CD14-positive monocyte (primary cell): ENCODE measurements at regions not wholly inside any gene's neighbourhood (a gene's known extent, or its start where the extent isn't known, plus 50 kb on each side); places are given as distances from the start of the nearest gene placed in this dataset.

Experiments used
- DNase-seq, 3 donors: peaks; one replicate each; pipeline ENCODE4 v3.0.0-alpha.2; 2011 to 2022
- H2AFZ ChIP-seq: 2 replicates; pipeline ENCODE4 v1.6.0; 2012; ENCODE audit warnings: mild to moderate bottlenecking, low read depth, low read length, inconsistent platforms; ENCODE audit not compliant: insufficient read depth, poor library complexity, severe bottlenecking
- H3K27ac ChIP-seq, 2 donors: 1 replicate in 1 of 2; 2 replicates in 1 of 2; pipeline ENCODE4 v1.5.1; 2012 to 2013; ENCODE audit warnings: low read length in 2 of 2, control low read depth in 1 of 2, inconsistent platforms in 1 of 2, low read depth in 1 of 2, mild to moderate bottlenecking in 1 of 2
- H3K27me3 ChIP-seq, 2 donors: one replicate each; pipeline versions ENCODE4 v1.6.0 to v1.6.1; 2011 to 2013; ENCODE audit warnings: low read length in 2 of 2; ENCODE audit not compliant: control insufficient read depth in 2 of 2, insufficient read depth in 2 of 2
- H3K36me3 ChIP-seq, 2 donors: replicated peaks in 1 of 2; 1 replicate in 1 of 2; 2 replicates in 1 of 2; pipeline versions ENCODE4 v1.5.1 to v1.6.1; 2012 to 2013; ENCODE audit warnings: low read length in 2 of 2, control low read depth in 1 of 2, inconsistent platforms in 1 of 2, mild to moderate bottlenecking in 1 of 2; ENCODE audit not compliant: insufficient read depth in 2 of 2, control insufficient read depth in 1 of 2
- H3K4me1 ChIP-seq, 2 donors: 1 replicate in 1 of 2; 2 replicates in 1 of 2; pipeline versions ENCODE4 v1.5.1 to v1.6.1; 2012 to 2013; ENCODE audit warnings: low read length in 2 of 2, control low read depth in 1 of 2, inconsistent platforms in 1 of 2, mild to moderate bottlenecking in 1 of 2, moderate library complexity in 1 of 2; ENCODE audit not compliant: insufficient read depth in 2 of 2, control insufficient read depth in 1 of 2
- H3K4me2 ChIP-seq: replicated peaks from 2 replicates; pipeline ENCODE3; 2012; ENCODE audit warnings: low read length, moderate library complexity, mild to moderate bottlenecking; ENCODE audit not compliant: poor library complexity, severe bottlenecking; ENCODE audit errors: extremely low read depth
- H3K4me3 ChIP-seq, 3 experiments: fragments of 200-600 bp in 1 of 3; sonication (generic) in 1 of 3; replicated peaks in 1 of 3; 1 replicate in 2 of 3; 2 replicates in 1 of 3; pipeline ENCODE4 v1.5.1; 2011 to 2013; ENCODE audit warnings: low read length in 3 of 3, mild to moderate bottlenecking in 3 of 3, control low read depth in 2 of 3, low read depth in 2 of 3, inconsistent platforms in 1 of 3, moderate library complexity in 1 of 3
- H3K79me2 ChIP-seq: 2 replicates; pipeline ENCODE4 v1.6.0; 2012; ENCODE audit warnings: mild to moderate bottlenecking, control low read depth, inconsistent platforms, low read length, moderate library complexity; ENCODE audit not compliant: insufficient read depth
- H3K9ac ChIP-seq: 2 replicates; pipeline ENCODE4 v1.6.0; 2017; ENCODE audit warnings: low read length, mild to moderate bottlenecking; ENCODE audit not compliant: insufficient read depth, poor library complexity, severe bottlenecking
- H3K9me3 ChIP-seq, 2 donors: replicated peaks in 1 of 2; 1 replicate in 1 of 2; 2 replicates in 1 of 2; pipeline versions ENCODE4 v1.5.1 to v1.6.1; 2012 to 2013; ENCODE audit warnings: low read length in 2 of 2, control low read depth in 1 of 2; ENCODE audit not compliant: control insufficient read depth in 1 of 2, insufficient read depth in 1 of 2
- H4K20me1 ChIP-seq: 2 replicates; pipeline ENCODE4 v1.6.0; 2012; ENCODE audit warnings: mild to moderate bottlenecking, low read length, control low read depth, moderate library complexity; ENCODE audit not compliant: insufficient read depth
- H3K27ac Mint-ChIP-seq, 7 donors: one replicate each; pipeline ENCODE4 v1.8.0; 2020; ENCODE audit warnings: mild to moderate bottlenecking in 7 of 7, mixed read lengths in 7 of 7, moderate library complexity in 6 of 7, inconsistent platforms in 2 of 7
- H3K27me3 Mint-ChIP-seq, 3 donors: one replicate each; pipeline ENCODE4 v1.8.0; 2021 to 2022; ENCODE audit warnings: low read depth in 3 of 3, mild to moderate bottlenecking in 3 of 3, mixed read lengths in 3 of 3, moderate library complexity in 3 of 3, inconsistent platforms in 1 of 3
- H3K36me3 Mint-ChIP-seq, 2 donors: one replicate each; pipeline ENCODE4 v1.8.0; 2020; ENCODE audit warnings: mixed read lengths in 2 of 2, inconsistent platforms in 1 of 2, mild to moderate bottlenecking in 1 of 2
- H3K4me1 Mint-ChIP-seq: one replicate; pipeline ENCODE4 v1.8.0; 2020; ENCODE audit warnings: mild to moderate bottlenecking, mixed read lengths
- H3K4me3 Mint-ChIP-seq, 2 donors: one replicate each; pipeline ENCODE4 v1.8.0; 2020; ENCODE audit warnings: mild to moderate bottlenecking in 2 of 2, mixed read lengths in 2 of 2, moderate library complexity in 1 of 2
- H3K9me3 Mint-ChIP-seq, 7 donors: one replicate each; pipeline ENCODE4 v1.8.0; 2020 to 2022; ENCODE audit warnings: mixed read lengths in 7 of 7, mild to moderate bottlenecking in 6 of 7, moderate library complexity in 6 of 7, inconsistent platforms in 2 of 7
- CTCF ChIP-seq: fragments of 200-600 bp; IDR thresholded peaks from one replicate; pipeline ENCODE4 v1.8.0; 2022; ENCODE audit warnings: antibody characterized with exemption, mild to moderate bottlenecking
- WGBS: methylation state at CpG from one replicate; pipeline ENCODE4 v1.1.5; 2013; ENCODE audit warnings: missing lambda C conversion rate; ENCODE audit not compliant: insufficient coverage; 5-methylcytosine and 5-hydroxymethylcytosine counted together
- intact Hi-C, 2 donors: fragments of 100-400 bp; cut with micrococcal nuclease; formaldehyde crosslinking; loops; one replicate each; pipeline versions ENCODE4 v1.15.0 to v1.15.1; 2023

DNA sequence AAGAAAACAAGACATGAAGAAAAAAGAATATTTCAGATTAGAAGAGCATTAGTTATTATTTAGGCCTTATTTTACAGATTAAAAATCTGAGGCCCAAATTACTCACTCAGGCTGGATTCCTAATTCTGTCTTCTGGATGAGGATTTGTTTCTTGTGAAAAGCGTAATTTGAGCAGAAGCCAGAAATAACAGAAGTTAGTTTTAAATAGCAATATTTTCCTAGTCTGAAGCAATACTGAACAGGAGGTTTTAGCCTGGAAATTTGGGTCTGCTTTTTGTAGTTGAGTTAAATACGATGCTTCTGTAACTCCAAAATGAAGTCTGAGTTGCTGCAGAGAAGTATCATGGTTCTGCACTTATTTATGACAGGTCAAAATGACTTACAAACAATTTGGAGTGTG is 124.9 kb downstream of the RTL3 start:
- no peak overlapping the region for H3K27ac ChIP-seq
- H3K9me3 ChIP-seq, result no peaks in the 10 kb centered on the region
- H3K27me3 ChIP-seq, result no peaks in the 10 kb centered on the region
- no peaks in the 10 kb centered on the region for H3K36me3 Mint-ChIP-seq
- H3K79me2 ChIP-seq, result no peaks in the 10 kb centered on the region
- WGBS, result no CpG with 5 or more reads among the region's 2 CpGs
- no peak overlapping the region for H3K4me3 Mint-ChIP-seq
- H3K36me3 ChIP-seq, result no peaks in the 10 kb centered on the region
- H3K9ac ChIP-seq, result no peak overlapping the region
- peaks cover 0 to 4% (median 0%) of the 10 kb centered on the region in 7 donors for H3K9me3 Mint-ChIP-seq
- H3K27me3 Mint-ChIP-seq, result peaks cover 0 to 10% (median 0%) of the 10 kb centered on the region in 3 donors
- H3K4me1 ChIP-seq, result no peaks in the 10 kb centered on the region
- no peak overlapping the region for H3K4me3 ChIP-seq
- intact Hi-C loops, result no loop called here
- TF ChIP-seq CTCF, result no peak
- H3K4me1 Mint-ChIP-seq, result peaks cover 3% of the 10 kb centered on the region
- H3K4me2 ChIP-seq, result no peak overlapping the region
- no peaks in the 10 kb centered on the region for H4K20me1 ChIP-seq
- no peak overlapping the region for H2AFZ ChIP-seq
- H3K27ac Mint-ChIP-seq, result no peak overlapping the region
- DNase-seq, result no peak

GRCh38 chrX:78532363-78532762 is 126.8 kb downstream of the RTL3 start:
- DNase-seq, result no peak
- Histone ChIP-seq H3K4me1 (no peaks in the 10 kb centered on the region), H3K27ac (no peak overlapping the region), H3K27me3 (no peaks in the 10 kb centered on the region), H3K4me2 (no peak overlapping the region), H3K4me3 (no peak overlapping the region), H2AFZ (no peak overlapping the region), H3K9me3 (no peaks in the 10 kb centered on the region), H3K36me3 (no peaks in the 10 kb centered on the region), H4K20me1 (no peaks in the 10 kb centered on the region), H3K9ac (no peak overlapping the region), H3K79me2 (no peaks in the 10 kb centered on the region)
- Mint-ChIP-seq H3K4me3 (no peak overlapping the region), H3K36me3 (no peaks in the 10 kb centered on the region), H3K27ac (no peak overlapping the region), H3K27me3 (peaks cover 0 to 10% (median 0%) of the 10 kb centered on the region in 3 donors), H3K4me1 (peaks cover 3% of the 10 kb centered on the region), H3K9me3 (peaks cover 0 to 3% (median 0%) of the 10 kb centered on the region in 7 donors)
- intact Hi-C loops, result no loop called here
- TF ChIP-seq CTCF, result no peak
